ENCODE measurements at regions not wholly inside any gene's neighbourhood (a gene's known extent, or its start where the extent isn't known, plus 50 kb on each side); places are given as distances from the start of the nearest gene placed in this dataset.

DNA sequence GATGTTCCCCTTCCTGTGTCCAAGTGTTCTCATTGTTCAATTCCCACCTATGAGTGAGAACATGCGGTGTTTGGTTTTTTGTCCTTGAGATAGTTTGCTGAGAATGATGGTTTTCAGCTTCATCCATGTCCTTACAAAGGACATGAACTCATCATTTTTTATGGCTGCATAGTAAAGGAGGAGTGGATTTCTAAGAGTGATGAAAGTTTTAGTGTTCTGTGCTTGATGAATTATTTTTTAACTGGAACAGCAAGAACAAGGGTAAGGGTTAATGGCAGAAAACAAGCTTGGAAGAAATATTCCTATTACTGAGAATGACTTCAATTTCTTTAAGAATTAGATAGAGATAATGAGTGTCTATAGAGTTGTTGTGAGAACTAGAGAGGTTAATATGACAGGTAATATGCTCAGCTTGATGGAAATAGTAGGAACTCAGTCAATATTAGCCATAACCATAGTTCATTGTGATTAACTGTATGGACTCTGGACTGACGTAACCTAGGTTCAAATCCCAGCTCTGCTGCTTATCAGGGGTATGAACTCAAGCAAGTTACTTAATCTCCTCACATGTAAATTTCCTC, 190.0 kb downstream of the RPS12 start:
- no peak for ATAC-seq (ENCODE audit: low read depth in 2 of 2)

DNA sequence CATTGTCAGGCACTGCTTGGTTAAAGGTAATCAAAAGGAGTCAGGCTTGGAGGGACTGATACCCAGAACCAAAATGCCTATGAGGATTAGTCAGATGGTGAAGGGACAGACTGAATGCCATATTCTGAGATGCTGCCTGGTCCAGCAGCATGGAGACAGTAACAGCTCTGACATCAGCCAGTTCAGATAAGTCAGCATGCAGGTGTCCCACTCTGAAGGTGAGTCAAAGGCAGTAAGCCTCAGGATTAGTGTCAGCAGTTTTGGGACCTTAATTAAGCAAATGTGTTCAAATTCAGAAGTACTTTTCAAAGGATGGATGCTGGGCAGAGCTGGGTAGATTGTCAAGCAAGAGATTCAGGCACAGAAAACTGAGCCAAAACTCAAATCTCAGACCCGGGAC, 198.4 kb downstream of the RPS12 start:
- DNase-seq (no peak), ATAC-seq (ENCODE audit: low read depth in 2 of 2) (no peak)
- Mint-ChIP-seq H3K4me1 (no peaks in the 10 kb centered on the region), H3K27me3 (peaks cover 9 to 11% (median 11%) of the 10 kb centered on the region in 3 donors), H3K27ac (no peak overlapping the region), H3K4me3 (no peak overlapping the region), H3K9me3 (peaks cover 0 to 4% (median 0%) of the 10 kb centered on the region in 7 donors), H3K36me3 (no peaks in the 10 kb centered on the region)

More for the DNA sequence above, 190.0 kb downstream of the RPS12 start:
- Mint-ChIP-seq H3K36me3 (no peaks in the 10 kb centered on the region), H3K27ac (no peak overlapping the region), H3K27me3 (peaks cover 0 to 10% (median under 1%) of the 10 kb centered on the region in 3 donors), H3K4me3 (no peak overlapping the region), H3K9me3 (peaks cover 0 to 7% (median 0%) of the 10 kb centered on the region in 7 donors), H3K4me1 (no peaks in the 10 kb centered on the region)
- DNase-seq, result no peak

DNA sequence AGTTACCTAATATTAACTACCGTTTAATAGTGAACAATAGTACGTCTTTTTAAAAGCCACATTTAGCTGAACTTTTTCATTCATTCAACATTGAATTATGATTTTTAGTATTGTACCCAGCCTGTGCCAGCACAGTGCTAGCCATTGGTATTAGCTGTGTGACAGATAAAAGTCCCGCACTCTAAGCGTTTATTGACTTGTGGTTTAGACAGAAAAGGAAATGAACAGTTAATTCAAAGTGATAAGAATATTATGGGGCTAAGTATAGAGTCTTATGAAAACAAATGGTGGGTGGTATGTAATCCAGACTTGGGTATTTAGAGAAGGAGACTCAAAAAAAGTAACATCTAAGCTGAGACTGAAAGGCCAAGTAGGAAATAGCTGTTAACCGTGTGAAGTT, 202.3 kb downstream of the RPS12 start:
- H3K4me3 Mint-ChIP-seq, result no peak overlapping the region
- no peaks in the 10 kb centered on the region for H3K36me3 Mint-ChIP-seq
- no peaks in the 10 kb centered on the region for H3K4me1 Mint-ChIP-seq
- ATAC-seq (ENCODE audit: low read depth in 2 of 2) (no peak), DNase-seq (no peak)
- peaks cover 0 to 4% (median 0%) of the 10 kb centered on the region in 7 donors for H3K9me3 Mint-ChIP-seq
- no peak overlapping the region for H3K27ac Mint-ChIP-seq
- H3K27me3 Mint-ChIP-seq, result peaks cover 2 to 11% (median 6%) of the 10 kb centered on the region in 3 donors

DNA sequence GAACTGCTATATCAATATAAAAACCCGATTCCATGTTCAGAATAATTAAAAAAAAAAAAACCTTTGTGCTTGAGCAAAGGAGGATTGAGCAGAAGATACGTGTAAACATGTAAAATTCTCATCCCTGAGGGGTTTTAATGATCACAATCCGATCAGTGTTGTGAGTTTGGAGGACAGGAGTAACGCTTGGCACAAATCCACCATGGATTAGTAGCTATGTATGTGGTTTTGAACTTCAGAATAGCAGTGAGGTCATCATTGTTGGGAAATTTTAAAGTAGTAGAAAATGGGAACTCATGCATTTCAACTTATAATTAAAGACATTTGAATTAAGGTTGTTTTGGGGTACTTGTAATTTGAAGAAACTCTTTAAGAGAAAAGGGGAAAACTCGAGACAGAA, 203.2 kb downstream of the RPS12 start:
- H3K27ac Mint-ChIP-seq, result no peak overlapping the region

DNA sequence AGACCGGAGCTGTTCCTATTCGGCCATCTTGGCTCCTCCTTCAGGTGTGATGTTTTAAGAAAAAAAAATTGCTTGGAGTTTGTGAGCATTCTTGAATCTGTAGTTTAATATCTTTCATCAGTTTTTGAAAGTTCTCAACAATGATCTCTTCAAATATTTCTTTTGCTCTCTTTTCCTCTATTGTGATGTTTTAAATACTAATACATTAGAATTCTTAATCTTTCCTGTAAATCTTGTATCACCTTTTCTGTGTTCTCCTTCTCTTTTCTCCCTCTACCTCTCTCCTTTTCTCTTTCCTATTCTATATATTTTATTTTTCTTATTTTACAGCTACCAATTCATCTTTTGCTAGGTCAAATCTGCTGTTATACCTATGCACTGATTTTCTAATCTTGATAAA, 212.3 kb downstream of the RPS12 start:
- H3K9me3 Mint-ChIP-seq, result peaks cover 0 to 11% (median 6%) of the 10 kb centered on the region in 7 donors
- DNase-seq (no peak), ATAC-seq (ENCODE audit: low read depth in 2 of 2) (no peak)
- H3K36me3 Mint-ChIP-seq, result peaks cover 0 to 7% of the 10 kb centered on the region in 2 donors
- no peaks in the 10 kb centered on the region for H3K4me1 Mint-ChIP-seq
- no peak overlapping the region for H3K4me3 Mint-ChIP-seq
- H3K27ac Mint-ChIP-seq, result no peak overlapping the region
- peaks cover 0 to 3% (median 0%) of the 10 kb centered on the region in 3 donors for H3K27me3 Mint-ChIP-seq

More for the DNA sequence above, 203.2 kb downstream of the RPS12 start:
- H3K4me1 Mint-ChIP-seq, result no peaks in the 10 kb centered on the region
- peaks cover 0 to 4% (median 0%) of the 10 kb centered on the region in 7 donors for H3K9me3 Mint-ChIP-seq
- no peaks in the 10 kb centered on the region for H3K36me3 Mint-ChIP-seq
- H3K27me3 Mint-ChIP-seq, result peaks cover 0 to 9% (median 6%) of the 10 kb centered on the region in 3 donors
- H3K4me3 Mint-ChIP-seq, result no peak overlapping the region
- DNase-seq (no peak), ATAC-seq (ENCODE audit: low read depth in 2 of 2) (no peak)

DNA sequence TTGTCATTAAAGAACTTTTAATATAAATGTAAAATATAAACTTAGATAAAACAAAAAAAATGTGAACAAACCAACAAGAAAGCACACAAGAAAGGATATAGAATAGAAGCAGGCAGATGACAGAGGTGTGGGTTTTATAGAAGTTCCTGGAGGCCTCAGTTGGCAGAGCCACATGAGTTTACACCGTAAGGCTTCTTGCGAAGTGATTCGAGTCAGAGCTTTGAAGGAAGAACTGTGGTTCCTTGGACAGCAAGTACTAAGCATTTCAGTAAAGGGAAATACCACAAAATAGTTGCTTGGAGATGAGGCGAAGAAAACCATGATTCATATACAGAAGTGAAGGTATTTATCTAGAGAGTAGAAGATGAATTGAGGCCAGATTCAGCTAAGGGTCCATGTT, 207.9 kb upstream of the EYA4 start:
- H3K4me3 Mint-ChIP-seq, result no peak overlapping the region
- no peaks in the 10 kb centered on the region for H3K4me1 Mint-ChIP-seq
- peaks cover 0 to 8% (median 3%) of the 10 kb centered on the region in 3 donors for H3K27me3 Mint-ChIP-seq
- ATAC-seq (ENCODE audit: low read depth in 2 of 2) (no peak), DNase-seq (no peak)
- H3K27ac Mint-ChIP-seq, result no peak overlapping the region
- peaks cover 0 to 5% (median 0%) of the 10 kb centered on the region in 7 donors for H3K9me3 Mint-ChIP-seq
- H3K36me3 Mint-ChIP-seq, result no peaks in the 10 kb centered on the region

DNA sequence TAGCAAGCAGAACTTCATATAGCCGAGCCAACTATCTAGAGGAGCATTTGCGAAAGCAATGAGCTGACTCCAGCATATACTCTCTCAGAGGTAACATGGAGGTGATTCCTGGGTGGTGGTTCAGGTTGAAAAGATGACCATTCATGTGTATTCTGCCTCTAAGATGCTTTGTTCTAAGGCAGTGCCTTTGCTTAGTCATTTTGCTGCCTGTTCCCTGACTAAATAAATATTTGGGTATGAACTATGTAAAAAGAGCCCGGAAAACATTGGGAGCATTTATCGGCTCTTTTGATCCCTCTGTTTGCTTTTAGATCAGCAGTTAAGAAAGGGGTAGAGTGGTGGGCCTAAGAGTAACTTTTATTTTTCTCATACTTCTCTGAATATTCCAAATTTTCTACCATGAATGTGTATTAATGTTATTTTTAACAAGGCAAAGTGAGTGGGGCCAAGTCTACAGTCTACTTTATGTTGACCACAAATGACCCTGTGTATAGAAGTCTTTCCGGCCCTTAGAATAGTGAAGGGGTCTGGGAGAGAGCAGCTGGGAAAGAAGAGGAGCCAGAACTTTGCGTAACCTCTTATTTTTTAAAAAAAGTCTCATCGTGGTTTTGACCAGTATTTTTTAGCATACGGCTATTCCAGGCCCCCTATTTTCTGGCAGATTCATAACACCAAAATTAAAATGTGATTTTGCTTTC, 206.5 kb upstream of the EYA4 start:
- ATAC-seq (ENCODE audit: low read depth in 2 of 2), result no peak
- H3K9me3 Mint-ChIP-seq, result peaks cover 0 to 5% (median 0%) of the 10 kb centered on the region in 7 donors
- H3K27ac Mint-ChIP-seq, result no peak overlapping the region
- no peaks in the 10 kb centered on the region for H3K4me1 Mint-ChIP-seq
- H3K27me3 Mint-ChIP-seq, result peaks cover 0 to 8% (median 0%) of the 10 kb centered on the region in 3 donors
- no peak for DNase-seq
- H3K4me3 Mint-ChIP-seq, result no peak overlapping the region
- no peaks in the 10 kb centered on the region for H3K36me3 Mint-ChIP-seq

DNA sequence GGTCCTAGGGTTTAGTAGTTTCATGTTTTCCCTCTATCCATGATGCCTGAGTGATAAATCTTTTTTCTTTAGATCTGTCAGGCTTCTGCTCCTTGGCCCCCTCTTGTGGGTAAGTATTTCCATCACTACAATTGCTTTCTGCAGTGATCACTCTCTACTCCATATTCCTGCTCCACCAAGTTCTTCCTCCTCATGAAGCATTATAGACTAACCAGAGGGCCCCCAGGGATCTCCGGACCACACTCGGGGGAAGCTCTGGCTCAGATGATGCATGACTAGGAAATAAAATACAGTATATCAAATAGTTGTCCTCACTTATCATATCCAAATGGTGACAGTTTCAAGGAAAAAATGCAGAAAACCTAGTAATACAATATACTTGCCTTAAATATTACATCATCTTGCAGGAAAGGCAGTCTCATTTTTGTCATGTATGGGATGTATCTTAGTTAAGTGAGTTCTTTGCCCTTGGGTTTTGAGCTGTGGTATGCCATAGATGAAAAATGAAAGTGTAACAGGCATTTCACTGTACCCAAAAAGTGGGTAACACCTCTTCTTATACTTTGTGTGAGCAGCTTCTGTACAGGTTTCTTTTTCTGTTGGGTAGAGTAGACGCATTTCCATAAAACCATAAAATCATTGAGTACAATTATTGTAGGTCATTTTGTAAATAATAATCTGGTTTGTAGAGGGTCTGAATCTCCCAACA, 200.9 kb upstream of the EYA4 start:
- H3K27ac Mint-ChIP-seq, result no peak overlapping the region
- H3K4me3 Mint-ChIP-seq, result no peak overlapping the region
- DNase-seq, result no peak
- ATAC-seq (ENCODE audit: low read depth in 2 of 2), result no peak
- H3K9me3 Mint-ChIP-seq, result no peaks in the 10 kb centered on the region
- peaks cover 0 to 5% (median 0%) of the 10 kb centered on the region in 3 donors for H3K27me3 Mint-ChIP-seq
- H3K4me1 Mint-ChIP-seq, result no peaks in the 10 kb centered on the region
- H3K36me3 Mint-ChIP-seq, result no peaks in the 10 kb centered on the region

DNA sequence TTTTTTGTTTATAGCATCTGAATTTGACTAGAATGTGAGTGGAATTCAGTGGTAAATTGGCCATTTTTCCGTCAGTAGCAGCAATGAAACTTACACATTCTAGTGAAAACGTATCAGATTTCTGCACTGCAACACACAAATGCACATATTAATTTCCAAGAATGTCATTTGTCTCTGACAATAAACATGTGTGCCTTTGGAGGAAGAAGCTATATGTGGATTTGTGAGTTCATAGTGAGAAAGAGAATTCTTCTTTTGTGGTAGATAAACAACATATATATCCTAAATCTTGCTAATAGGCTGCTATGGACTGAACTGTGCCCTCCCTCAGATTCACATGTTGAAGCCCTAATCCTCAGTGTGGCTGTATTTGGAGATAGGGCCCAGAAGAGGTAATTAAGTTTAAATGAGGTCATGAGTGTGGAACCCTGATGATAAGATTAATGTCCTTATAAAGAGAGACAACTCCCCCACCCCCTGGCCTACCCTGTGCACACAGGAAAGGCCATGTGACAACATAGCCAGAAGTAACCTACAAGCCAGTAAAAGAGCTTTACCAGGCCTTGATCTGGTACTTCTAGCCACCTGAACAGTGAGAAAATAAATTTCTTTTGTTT, 200.2 kb upstream of the EYA4 start:
- peaks cover 0 to 5% (median 0%) of the 10 kb centered on the region in 3 donors for H3K27me3 Mint-ChIP-seq
- no peaks in the 10 kb centered on the region for H3K36me3 Mint-ChIP-seq
- ATAC-seq (ENCODE audit: low read depth in 2 of 2), result no peak
- no peak overlapping the region for H3K27ac Mint-ChIP-seq
- H3K4me1 Mint-ChIP-seq, result no peaks in the 10 kb centered on the region
- no peaks in the 10 kb centered on the region for H3K9me3 Mint-ChIP-seq
- DNase-seq, result no peak
- H3K4me3 Mint-ChIP-seq, result no peak overlapping the region

DNA sequence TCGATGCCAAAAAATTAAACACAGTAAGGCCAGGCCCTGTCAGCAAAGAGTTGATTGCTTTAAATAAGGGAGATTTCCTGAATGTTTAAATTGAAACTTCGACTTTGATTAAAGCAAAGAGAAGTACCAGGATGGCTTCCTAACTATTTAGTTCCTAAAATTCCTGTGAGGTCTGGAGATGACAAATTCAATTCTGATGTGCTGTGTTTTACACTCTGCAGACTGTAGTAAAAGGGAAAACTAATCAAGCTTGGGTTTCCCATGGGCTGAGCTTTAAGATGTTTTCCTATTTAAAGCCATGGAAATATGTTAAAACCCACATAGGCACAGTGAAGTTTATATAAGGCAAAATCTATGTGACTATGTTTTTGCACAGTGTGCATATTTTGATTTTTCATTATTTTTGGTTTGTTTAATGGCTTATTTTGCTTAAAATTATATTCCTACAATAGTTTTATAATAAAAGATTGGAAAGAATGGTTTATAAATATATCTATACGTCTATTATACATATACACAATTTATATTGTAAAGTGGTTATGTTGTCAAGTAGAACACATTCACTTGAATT, 198.5 kb upstream of the EYA4 start:
- ATAC-seq (ENCODE audit: low read depth in 2 of 2), result no peak
- DNase-seq, result no peak
- Mint-ChIP-seq H3K27me3 (peaks cover 0 to 5% (median 0%) of the 10 kb centered on the region in 3 donors), H3K9me3 (no peaks in the 10 kb centered on the region), H3K4me1 (no peaks in the 10 kb centered on the region), H3K36me3 (no peaks in the 10 kb centered on the region), H3K4me3 (no peak overlapping the region), H3K27ac (no peak overlapping the region)

DNA sequence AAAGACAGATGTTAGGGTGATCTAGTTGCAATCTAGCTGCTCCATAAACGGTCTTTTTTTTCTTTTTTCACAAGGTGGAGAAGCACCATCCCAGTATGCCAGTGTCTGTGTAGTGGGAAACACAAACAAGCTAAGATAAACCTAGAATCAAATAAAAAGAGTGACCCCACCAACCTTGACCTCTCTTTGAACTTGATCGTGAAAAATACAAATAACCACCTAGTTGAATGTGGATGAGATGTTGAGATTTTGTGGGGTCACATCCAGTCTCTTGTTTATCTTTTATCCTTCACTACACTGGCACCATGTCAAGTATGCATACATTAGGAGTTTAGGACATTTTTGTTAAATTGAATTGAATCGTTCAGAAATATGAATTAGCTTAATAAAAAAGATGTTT, 194.6 kb upstream of the EYA4 start:
- Mint-ChIP-seq H3K36me3 (no peaks in the 10 kb centered on the region), H3K4me3 (no peak overlapping the region), H3K4me1 (no peaks in the 10 kb centered on the region), H3K27me3 (no peaks in the 10 kb centered on the region), H3K9me3 (no peaks in the 10 kb centered on the region), H3K27ac (no peak overlapping the region)
- ATAC-seq (ENCODE audit: low read depth in 2 of 2) (no peak), DNase-seq (no peak)

DNA sequence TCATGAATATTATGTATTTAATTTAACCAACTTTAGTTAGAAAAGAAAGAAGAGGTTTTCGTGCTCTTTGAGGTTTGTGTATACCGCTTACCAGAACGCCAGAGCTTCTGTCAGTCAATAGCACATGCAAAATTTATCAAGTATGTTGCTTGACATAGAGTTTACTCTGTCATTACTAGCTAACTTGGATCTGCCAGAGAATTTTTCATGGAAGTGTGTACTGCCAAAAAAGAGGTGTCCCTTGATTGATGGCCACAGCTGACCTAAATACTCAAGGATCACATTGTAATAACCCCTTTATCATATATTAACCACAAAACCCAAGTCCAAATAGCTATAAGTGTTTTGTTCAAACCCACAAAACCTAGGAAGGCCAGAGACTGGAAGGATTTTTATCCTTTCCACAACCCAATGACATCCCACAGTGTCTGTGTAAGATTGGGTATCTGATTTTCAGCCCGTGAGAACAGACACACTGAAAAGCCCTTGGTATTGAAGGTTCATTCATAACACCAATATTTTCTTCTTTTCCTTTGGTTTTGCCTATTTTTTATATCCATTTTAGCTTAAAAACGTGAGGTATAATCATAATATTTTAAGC, 194.0 kb upstream of the EYA4 start:
- no peak for ATAC-seq (ENCODE audit: low read depth in 2 of 2)
- DNase-seq, result no peak
- no peak overlapping the region for H3K27ac Mint-ChIP-seq
- H3K36me3 Mint-ChIP-seq, result no peaks in the 10 kb centered on the region
- H3K27me3 Mint-ChIP-seq, result no peaks in the 10 kb centered on the region
- no peak overlapping the region for H3K4me3 Mint-ChIP-seq
- H3K4me1 Mint-ChIP-seq, result no peaks in the 10 kb centered on the region
- H3K9me3 Mint-ChIP-seq, result no peaks in the 10 kb centered on the region

DNA sequence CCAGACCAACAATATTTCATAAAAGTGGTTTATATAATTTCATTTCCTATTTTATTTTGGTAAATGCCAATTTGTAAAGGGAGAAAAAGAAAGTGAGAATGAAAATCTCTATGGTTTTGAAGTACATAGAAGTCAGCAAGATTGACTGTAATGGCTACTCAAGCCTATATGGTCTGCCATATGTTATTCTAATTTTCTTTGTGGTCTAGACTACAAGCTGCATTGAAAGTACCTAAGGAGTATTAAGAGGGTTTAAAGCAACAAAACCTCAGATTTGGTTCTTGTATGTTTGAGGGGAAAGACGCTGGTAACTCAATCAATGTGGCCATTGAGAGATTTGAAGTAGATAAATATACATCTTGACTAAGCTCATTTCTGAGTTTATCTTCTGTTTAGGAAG, 193.5 kb upstream of the EYA4 start:
- Mint-ChIP-seq H3K36me3 (no peaks in the 10 kb centered on the region), H3K9me3 (no peaks in the 10 kb centered on the region), H3K27ac (no peak overlapping the region), H3K27me3 (no peaks in the 10 kb centered on the region), H3K4me1 (no peaks in the 10 kb centered on the region), H3K4me3 (no peak overlapping the region)
- ATAC-seq (ENCODE audit: low read depth in 2 of 2) (no peak), DNase-seq (no peak)
